HCT116 (cell line): ENCODE measurements at regions not wholly inside any gene's neighbourhood (a gene's known extent, or its start where the extent isn't known, plus 50 kb on each side); places are given as distances from the start of the nearest gene placed in this dataset.

ENCODE experiments used
- ATAC-seq: fragments of 200-7000 bp; cut with Tn5 transposase; 2 replicates; pipeline ENCODE4 v1.9.1; 2020; ENCODE audit warnings: mild to moderate bottlenecking, moderate library complexity
- BruUV-seq: library from RNA; stranded (reverse); fragments of 400-500 nt; replicated peaks from 2 replicates; lab custom pipeline; 2021; lab: Mats Ljungman, UMichigan
- CTCF ChIA-PET: fragments of 300-600 bp; sonication (Branson Sonifier 250); formaldehyde crosslinking; loops from one replicate; lab custom pipeline; 2021; ENCODE audit warnings: antibody characterized with exemption; lab: Charles Lee
- POLR2A ChIA-PET: fragments of 300-600, 350-600 bp; sonication (Branson Sonifier 250); formaldehyde crosslinking; loops from one replicate; lab custom pipeline; 2021; ENCODE audit warnings: antibody characterized with exemption; lab: Charles Lee
- RAD21 ChIA-PET, 2 experiments: fragments of 300-600 bp; sonication (Branson Sonifier 250); formaldehyde crosslinking; loops; one replicate each; lab custom pipeline; 2023; ENCODE audit warnings: low total read pairs in 2 of 2; ENCODE audit not compliant: uncharacterized antibody in 2 of 2, unreplicated experiment in 2 of 2, low non-redundant PET in 1 of 2; lab: Charles Lee
- DNase-seq: peaks from one replicate; pipeline ENCODE4 v3.0.0-alpha.2; 2010; ENCODE audit warnings: low read depth, low spot score
- H2AFZ ChIP-seq: fragments of 200-600 bp; shearing (Covaris generic), sonication (generic); 2 replicates; pipeline ENCODE4 v1.6.1; 2017; ENCODE audit warnings: low read depth, mixed run types, mixed read lengths, antibody characterized with exemption, low read length; ENCODE audit not compliant: poor library complexity, severe bottlenecking
- H3K27ac ChIP-seq: 2 replicates; pipeline ENCODE4 v1.5.1; 2012; ENCODE audit warnings: low read depth, low read length
- H3K27me3 ChIP-seq: fragments of 200-600 bp; sonication (generic); 2 replicates; pipeline ENCODE4 v1.6.1; 2016; ENCODE audit warnings: mixed run types, low read length, mixed read lengths; ENCODE audit not compliant: insufficient read depth
- H3K36me3 ChIP-seq, 2 experiments: fragments of 200-500 bp in 1 of 2; fragments of 200-600 bp in 1 of 2; sonication (Bioruptor generic) in 1 of 2; sonication (generic) in 1 of 2; 2 replicates each; pipeline versions ENCODE4 v1.5.1 to v1.6.1; 2014 to 2016; ENCODE audit warnings: low read length in 2 of 2, inconsistent platforms in 1 of 2, mixed read lengths in 1 of 2, mixed run types in 1 of 2; ENCODE audit not compliant: insufficient read depth in 2 of 2, control insufficient read depth in 1 of 2
- H3K4me1 ChIP-seq, 2 experiments: fragments of 200-600 bp in 1 of 2; sonication (generic) in 1 of 2; 2 replicates each; pipeline versions ENCODE4 v1.5.1 to v1.6.1; 2012 to 2017; ENCODE audit warnings: low read length in 2 of 2, inconsistent platforms in 1 of 2, mild to moderate bottlenecking in 1 of 2, mixed read lengths in 1 of 2, mixed run types in 1 of 2, moderate library complexity in 1 of 2; ENCODE audit not compliant: insufficient read depth in 2 of 2, control insufficient read depth in 1 of 2
- H3K4me2 ChIP-seq: fragments of 200-600 bp; sonication (generic); 2 replicates; pipeline ENCODE4 v1.6.1; 2017; ENCODE audit warnings: mixed run types, low read length, mixed read lengths
- H3K4me3 ChIP-seq, 2 experiments: fragments of 200-600 bp in 1 of 2; sonication (generic) in 1 of 2; replicated peaks in 1 of 2; 2 replicates each; pipeline ENCODE4 v1.5.1; 2011 to 2016; ENCODE audit warnings: low read length in 2 of 2, control low read depth in 1 of 2, low read depth in 1 of 2, mild to moderate bottlenecking in 1 of 2, mixed read lengths in 1 of 2, mixed run types in 1 of 2
- H3K79me2 ChIP-seq: fragments of 200-600 bp; sonication (generic); 2 replicates; pipeline ENCODE4 v1.6.1; 2017; ENCODE audit warnings: mild to moderate bottlenecking, mixed run types, low read length, moderate library complexity, mixed read lengths; ENCODE audit not compliant: insufficient read depth
- H3K9ac ChIP-seq: fragments of 200-600 bp; sonication (generic); 2 replicates; pipeline ENCODE4 v1.6.1; 2016; ENCODE audit warnings: low read length, mixed read lengths
- H3K9me2 ChIP-seq: fragments of 200-600 bp; sonication (generic), shearing (Covaris generic); 2 replicates; pipeline ENCODE4 v1.6.1; 2017; ENCODE audit warnings: mixed run types, mild to moderate bottlenecking, moderate library complexity; ENCODE audit not compliant: insufficient read depth
- H3K9me3 ChIP-seq, 2 experiments: fragments of 200-500 bp in 1 of 2; fragments of 200-600 bp in 1 of 2; sonication (Bioruptor generic) in 1 of 2; sonication (generic) in 1 of 2; 2 replicates each; pipeline ENCODE4 v1.6.1; 2014 to 2017; ENCODE audit warnings: low read length in 2 of 2, mixed read lengths in 2 of 2, inconsistent platforms in 1 of 2, low read depth in 1 of 2, mild to moderate bottlenecking in 1 of 2, mixed run types in 1 of 2, moderate library complexity in 1 of 2; ENCODE audit not compliant: control insufficient read depth in 1 of 2, insufficient read depth in 1 of 2
- H4K20me1 ChIP-seq: fragments of 200-600 bp; sonication (generic), shearing (Covaris generic); 2 replicates; pipeline ENCODE4 v1.6.1; 2017; ENCODE audit warnings: mixed run types, mild to moderate bottlenecking, moderate library complexity; ENCODE audit not compliant: insufficient read depth
- ATF3 ChIP-seq: IDR thresholded peaks from 2 replicates; pipeline ENCODE4 v1.6.1; 2012
- CBX3 ChIP-seq: IDR thresholded peaks from 2 replicates; pipeline ENCODE4 v1.6.1; 2012; ENCODE audit warnings: low read depth
- CEBPB ChIP-seq: IDR thresholded peaks from 2 replicates; pipeline ENCODE4 v1.6.1; 2012; ENCODE audit warnings: low read depth
- ELF1 ChIP-seq: IDR thresholded peaks from 2 replicates; pipeline ENCODE4 v1.6.1; 2012; ENCODE audit warnings: low read depth, borderline replicate concordance
- EZH2 ChIP-seq: fragments of 200-600 bp; sonication (generic); IDR thresholded peaks from 2 replicates; pipeline ENCODE4 v1.6.1; 2017; ENCODE audit warnings: antibody characterized with exemption, mixed run types
- EZH2phosphoT487 ChIP-seq: fragments of 200-600 bp; IDR thresholded peaks from 2 replicates; pipeline ENCODE4 v1.6.1; 2018; ENCODE audit warnings: antibody characterized with exemption, borderline replicate concordance
- MAX ChIP-seq: IDR thresholded peaks from 2 replicates; pipeline ENCODE4 v1.6.1; 2012
- POLR2A ChIP-seq: IDR thresholded peaks from 2 replicates; pipeline ENCODE4 v1.7.0; 2011; ENCODE audit warnings: borderline replicate concordance; ENCODE audit not compliant: insufficient read depth, insufficient read length; ENCODE audit errors: extremely low read depth
- POLR2AphosphoS5 ChIP-seq: IDR thresholded peaks from 2 replicates; pipeline ENCODE4 v1.6.1; 2011; ENCODE audit warnings: mild to moderate bottlenecking, low read depth, low read length, moderate library complexity
- RAD21 ChIP-seq: IDR thresholded peaks from 2 replicates; pipeline ENCODE4 v1.6.1; 2012; ENCODE audit warnings: low read depth, mild to moderate bottlenecking
- SIN3A ChIP-seq: IDR thresholded peaks from 2 replicates; pipeline ENCODE4 v1.6.1; 2012; ENCODE audit warnings: low read depth
- SP1 ChIP-seq: IDR thresholded peaks from 2 replicates; pipeline ENCODE4 v1.6.1; 2012; ENCODE audit warnings: low read depth
- SRF ChIP-seq: IDR thresholded peaks from 2 replicates; pipeline ENCODE4 v1.6.1; 2012; ENCODE audit warnings: low read depth
- TCF7L2 ChIP-seq: IDR thresholded peaks from 2 replicates; pipeline ENCODE4 v1.7.0; 2011; ENCODE audit warnings: borderline replicate concordance, inconsistent platforms; ENCODE audit not compliant: insufficient read depth, insufficient read length; ENCODE audit errors: extremely low read depth
- YY1 ChIP-seq: IDR thresholded peaks from 2 replicates; pipeline ENCODE4 v1.6.1; 2011; ENCODE audit warnings: low read length, low read depth, moderate library complexity, mild to moderate bottlenecking; ENCODE audit not compliant: insufficient replicate concordance; ENCODE audit errors: extremely low read depth
- ZBTB33 ChIP-seq: IDR thresholded peaks from 2 replicates; pipeline ENCODE4 v1.6.1; 2011; ENCODE audit warnings: mild to moderate bottlenecking, low read length, moderate library complexity; ENCODE audit not compliant: insufficient replicate concordance; ENCODE audit errors: extremely low read depth
- ZFX ChIP-seq: fragments of 450-650 bp; IDR thresholded peaks from 2 replicates; pipeline ENCODE4 v1.6.1; 2017
- ZNF274 ChIP-seq: fragments of 200-500 bp; sonication (Bioruptor generic); IDR thresholded peaks from 2 replicates; pipeline ENCODE4 v1.6.1; 2014; ENCODE audit warnings: mild to moderate bottlenecking, low read depth, low read length, inconsistent platforms
- intact Hi-C: fragments of 100-400 bp; cut with micrococcal nuclease; formaldehyde crosslinking; loops from 2 replicates; pipeline ENCODE4 v1.10.0; 2022

- Histone ChIP-seq H3K9me3 (no peaks in the 10 kb centered on the region), H3K27me3 (no peaks in the 10 kb centered on the region), H3K4me2 (no peak overlapping the region), H3K9me2 (no peaks in the 10 kb centered on the region), H3K36me3 (no peaks in the 10 kb centered on the region), H3K4me3 (no peak overlapping the region), H3K79me2 (no peaks in the 10 kb centered on the region), H3K9ac (no peak overlapping the region), H2AFZ (no peak overlapping the region), H3K27ac (no peak overlapping the region), H4K20me1 (no peaks in the 10 kb centered on the region), H3K4me1 (no peaks in the 10 kb centered on the region)
- ATAC-seq = no peak
- TF ChIP-seq EZH2phosphoT487 (no peak), ZBTB33 (no peak), SRF (no peak), EZH2 (no peak), ZNF274 (no peak), ATF3 (no peak), POLR2A (no peak), ZFX (no peak), CBX3 (no peak), CEBPB (no peak), SIN3A (no peak), POLR2AphosphoS5 (no peak), ELF1 (no peak), MAX (no peak), SP1 (no peak), YY1 (no peak), RAD21 (no peak), TCF7L2 (no peak)
- RAD21 ChIA-PET = no interaction called here
- no peak for DNase-seq
- intact Hi-C loops = no loop called here
- CTCF ChIA-PET = no interaction called here
- POLR2A ChIA-PET = no interaction called here
- no TSS peak for BruUV-seq
Measured at GRCh38 chr12:87092421-87092820, 836.2 kb upstream of the MGAT4C start.
